GM19463 (cell line): ENCODE measurements at regions not wholly inside any gene's neighbourhood (a gene's known extent, or its start where the extent isn't known, plus 50 kb on each side); places are given as distances from the start of the nearest gene placed in this dataset.
"Not testable (repeated sequence)": the region's sequence is repeated elsewhere in the genome, so short reads cannot be mapped to it uniquely, and the experiment has no call there.

Experiments
- ATAC-seq: cut with Tn5 transposase; IDR thresholded peaks from one replicate; pipeline ENCODE4 v1.9.1; 2021; ENCODE audit warnings: mild to moderate bottlenecking, moderate library complexity; ENCODE audit not compliant: unreplicated experiment

- ATAC-seq: no peak
These were observed 198.1 kb upstream of the TRPC7 start for GRCh38 chr5:136563489-136563888.

GRCh38 chr5:136560126-136560525 lies 194.8 kb upstream of the TRPC7 start:
- no peak for ATAC-seq

GRCh38 chr5:136559651-136560050 lies 194.3 kb upstream of the TRPC7 start:
- ATAC-seq: no peak

GRCh38 chr5:136547096-136547495 lies 181.8 kb upstream of the TRPC7 start:
- not testable (repeated sequence) for ATAC-seq

- not testable (repeated sequence) for ATAC-seq
These were observed 181.1 kb upstream of the TRPC7 start for GRCh38 chr5:136546441-136546840.

- ATAC-seq: not testable (repeated sequence)
These were observed 179.7 kb upstream of the TRPC7 start for GRCh38 chr5:136545031-136545430.

- no peak for ATAC-seq
These were observed 173.2 kb upstream of the TRPC7 start for GRCh38 chr5:136538534-136538933.

GRCh38 chr5:136529081-136529480 lies 163.7 kb upstream of the TRPC7 start:
- ATAC-seq: no peak

GRCh38 chr5:136528481-136529030 lies 163.2 kb upstream of the TRPC7 start:
- ATAC-seq: no peak

- no peak for ATAC-seq
These were observed 162.0 kb upstream of the TRPC7 start for GRCh38 chr5:136527311-136527710.

GRCh38 chr5:136526791-136527190 lies 161.4 kb upstream of the TRPC7 start:
- no peak for ATAC-seq

GRCh38 chr5:136526021-136526420 lies 160.7 kb upstream of the TRPC7 start:
- ATAC-seq: no peak

- ATAC-seq: no peak
These were observed 160.3 kb upstream of the TRPC7 start for GRCh38 chr5:136525597-136525996.

- ATAC-seq: no peak
These were observed 157.0 kb upstream of the TRPC7 start for GRCh38 chr5:136522217-136522956.

GRCh38 chr5:136521696-136522095 lies 156.4 kb upstream of the TRPC7 start:
- no peak for ATAC-seq

GRCh38 chr5:136518814-136519213 lies 153.5 kb upstream of the TRPC7 start:
- ATAC-seq: no peak

- no peak for ATAC-seq
These were observed 152.8 kb upstream of the TRPC7 start for GRCh38 chr5:136518174-136518573.

GRCh38 chr5:136517755-136518154 lies 152.4 kb upstream of the TRPC7 start:
- no peak for ATAC-seq

GRCh38 chr5:136516637-136517036 lies 151.3 kb upstream of the TRPC7 start:
- no peak for ATAC-seq

GRCh38 chr5:136513430-136513829 lies 148.1 kb upstream of the TRPC7 start:
- no peak for ATAC-seq

- ATAC-seq: no peak
These were observed 145.7 kb upstream of the TRPC7 start for GRCh38 chr5:136511046-136511445.

GRCh38 chr5:136510481-136510880 lies 145.1 kb upstream of the TRPC7 start:
- no peak for ATAC-seq

GRCh38 chr5:136506131-136506530 lies 140.8 kb upstream of the TRPC7 start:
- no peak for ATAC-seq
